GM10266 (cell line): ENCODE measurements at regions not wholly inside any gene's neighbourhood (a gene's known extent, or its start where the extent isn't known, plus 50 kb on each side); places are given as distances from the start of the nearest gene placed in this dataset.

Experiments
- DNase-seq: peaks from one replicate; pipeline ENCODE4 v3.0.0; 2012; ENCODE audit errors: extremely low spot score
- TF ChIP-seq, protein P1 (sequence below): IDR thresholded peaks from 2 replicates; pipeline ENCODE4 v1.5.1; 2012; ENCODE audit warnings: mild to moderate bottlenecking, low read depth; ENCODE audit not compliant: control insufficient read depth, insufficient read depth; ENCODE audit errors: missing control alignments

DNA sequence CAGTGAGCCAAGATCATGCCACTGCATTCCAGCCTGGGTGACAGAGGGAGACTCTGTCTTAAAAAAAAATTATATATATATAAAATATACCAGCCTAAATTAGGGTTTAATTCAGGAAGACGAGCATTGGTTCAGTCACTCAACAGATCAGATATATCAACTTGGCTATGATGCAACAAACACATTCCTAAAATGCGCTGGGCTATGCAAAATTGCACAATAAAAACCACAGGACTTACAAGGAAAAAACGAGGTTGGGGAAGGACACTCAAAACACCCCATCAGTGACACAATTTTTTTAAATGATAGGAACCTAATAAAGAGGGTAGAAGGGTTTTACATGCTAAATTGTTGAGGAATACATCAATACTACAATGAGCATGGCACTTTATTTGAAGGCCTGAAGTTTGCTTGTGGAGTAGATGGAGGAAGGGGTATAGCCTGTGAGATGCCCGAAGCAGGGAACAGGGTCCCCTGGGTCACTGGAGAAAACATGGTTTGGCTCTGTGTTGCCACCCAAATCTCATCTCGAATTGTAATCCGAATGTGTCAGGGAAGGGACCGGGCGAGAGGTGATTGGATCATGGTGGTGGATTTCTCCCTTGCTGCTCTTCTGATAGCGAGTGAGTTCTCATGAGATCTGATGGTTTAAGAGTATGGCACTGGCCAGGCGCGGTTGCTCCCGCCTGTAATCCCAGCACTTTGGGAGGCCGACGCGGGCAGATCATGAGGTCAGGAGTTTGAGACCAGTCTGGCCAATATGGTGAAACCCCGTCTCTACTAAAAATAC is 71.2 kb downstream of the TNFAIP2 start:
- TF ChIP-seq, protein P1, sequence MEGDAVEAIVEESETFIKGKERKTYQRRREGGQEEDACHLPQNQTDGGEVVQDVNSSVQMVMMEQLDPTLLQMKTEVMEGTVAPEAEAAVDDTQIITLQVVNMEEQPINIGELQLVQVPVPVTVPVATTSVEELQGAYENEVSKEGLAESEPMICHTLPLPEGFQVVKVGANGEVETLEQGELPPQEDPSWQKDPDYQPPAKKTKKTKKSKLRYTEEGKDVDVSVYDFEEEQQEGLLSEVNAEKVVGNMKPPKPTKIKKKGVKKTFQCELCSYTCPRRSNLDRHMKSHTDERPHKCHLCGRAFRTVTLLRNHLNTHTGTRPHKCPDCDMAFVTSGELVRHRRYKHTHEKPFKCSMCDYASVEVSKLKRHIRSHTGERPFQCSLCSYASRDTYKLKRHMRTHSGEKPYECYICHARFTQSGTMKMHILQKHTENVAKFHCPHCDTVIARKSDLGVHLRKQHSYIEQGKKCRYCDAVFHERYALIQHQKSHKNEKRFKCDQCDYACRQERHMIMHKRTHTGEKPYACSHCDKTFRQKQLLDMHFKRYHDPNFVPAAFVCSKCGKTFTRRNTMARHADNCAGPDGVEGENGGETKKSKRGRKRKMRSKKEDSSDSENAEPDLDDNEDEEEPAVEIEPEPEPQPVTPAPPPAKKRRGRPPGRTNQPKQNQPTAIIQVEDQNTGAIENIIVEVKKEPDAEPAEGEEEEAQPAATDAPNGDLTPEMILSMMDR, result no peak
- DNase-seq, result no peak

DNA sequence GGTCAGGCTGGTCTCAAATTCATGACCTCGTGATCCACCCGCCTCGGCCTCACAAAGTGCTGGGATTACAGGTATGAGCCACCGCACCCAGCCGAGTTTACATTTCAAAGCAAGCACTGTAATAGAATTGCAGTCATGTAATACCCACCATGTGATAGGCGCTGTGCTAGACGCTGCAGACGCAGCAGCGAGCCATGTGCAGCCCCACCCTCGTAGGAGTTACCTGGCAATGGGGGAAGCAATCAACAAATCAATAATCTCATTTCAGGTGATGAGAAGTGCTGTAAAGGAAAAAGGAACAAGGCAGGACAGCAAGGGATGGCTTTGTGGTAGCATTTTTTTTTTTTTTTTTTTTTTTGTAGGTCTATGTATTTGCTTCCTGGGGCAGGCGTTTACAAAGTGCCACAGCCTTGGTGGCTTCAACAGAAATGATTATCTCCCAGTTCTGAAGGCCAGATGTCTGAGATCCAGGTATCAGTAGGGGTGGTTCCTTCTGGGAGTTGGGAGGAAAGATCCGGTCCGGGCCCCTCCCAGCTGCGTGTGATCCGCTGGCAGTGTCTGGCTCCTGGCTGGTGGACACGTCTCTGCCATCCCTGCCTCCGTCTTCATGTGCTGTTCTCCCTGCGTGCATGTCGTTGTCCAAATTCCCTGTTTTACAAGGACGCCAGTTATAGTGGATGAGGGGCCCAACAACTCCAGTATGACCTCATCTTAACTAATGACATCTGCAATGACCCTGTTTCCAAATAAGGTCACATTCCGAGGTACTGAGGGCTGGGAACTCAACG is 72.8 kb downstream of the TNFAIP2 start:
- no peak for DNase-seq
- TF ChIP-seq, protein P1, result no peak

DNA sequence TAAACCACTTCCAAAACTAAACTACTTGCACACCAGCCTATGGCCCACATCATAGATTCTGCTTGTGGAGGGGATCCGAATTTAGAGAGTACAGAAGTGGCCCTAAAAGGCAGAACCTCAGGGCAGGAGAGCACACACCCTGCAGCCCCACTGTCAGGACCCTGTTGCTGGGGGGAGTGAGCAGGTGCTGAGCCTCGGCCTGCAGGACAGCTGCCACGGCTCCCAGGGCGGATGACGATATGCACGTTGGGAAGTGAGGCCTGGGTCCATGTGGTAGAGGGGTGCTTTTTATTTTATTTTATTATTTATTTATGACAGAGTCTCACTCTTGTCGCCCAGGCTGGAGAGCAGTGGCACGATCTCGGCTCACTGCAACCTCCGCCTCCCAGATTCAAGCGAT is 73.5 kb downstream of the TNFAIP2 start:
- TF ChIP-seq, protein P1, result no peak

DNA sequence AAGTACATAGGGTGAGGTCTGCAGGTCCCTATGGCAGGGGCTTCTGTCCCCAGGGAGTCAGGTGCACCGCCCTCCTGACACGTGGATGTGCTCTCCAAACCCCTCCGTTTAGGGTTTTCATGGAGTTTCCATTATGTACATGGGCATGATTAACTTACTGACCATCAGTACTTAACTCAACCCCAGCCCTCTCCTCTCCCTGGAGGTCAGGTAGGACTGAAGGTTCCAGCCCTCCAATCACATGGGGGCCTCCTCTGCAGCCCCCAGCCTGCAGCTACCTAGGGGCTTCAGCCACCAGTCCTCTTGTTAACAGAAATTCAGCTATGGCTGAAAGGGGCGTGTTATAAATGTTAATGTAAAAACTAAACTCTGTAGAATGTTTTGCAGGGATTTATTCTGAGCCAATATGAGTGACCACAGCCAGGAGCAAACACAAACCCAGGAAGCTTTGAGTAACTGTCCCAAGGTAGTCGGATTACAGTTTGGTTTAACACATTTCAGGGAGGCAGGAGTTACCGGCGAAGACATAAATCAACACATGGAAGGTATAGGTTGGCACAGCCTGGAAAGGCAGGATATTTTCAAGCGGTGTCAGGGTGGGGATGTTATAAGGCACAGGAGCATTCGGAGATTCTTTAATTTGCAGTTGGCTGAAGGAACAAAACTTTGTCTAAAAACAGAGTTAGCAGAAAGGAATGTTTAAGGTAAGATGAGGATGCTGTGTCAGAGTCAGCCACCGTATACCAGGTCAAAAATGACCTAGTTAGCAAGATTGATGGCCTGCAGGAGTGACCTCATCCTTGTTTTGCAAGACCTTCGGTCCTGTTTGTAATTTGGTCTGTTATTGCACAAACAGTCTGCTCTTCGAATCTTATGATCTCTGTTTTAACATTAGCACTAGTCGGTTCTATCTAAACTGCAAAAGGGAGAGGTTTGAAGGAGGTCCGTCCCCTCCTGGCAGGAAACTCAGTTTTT is 75.2 kb downstream of the TNFAIP2 start:
- DNase-seq, result no peak
- TF ChIP-seq, protein P1, result no peak

More for the DNA sequence above, 73.5 kb downstream of the TNFAIP2 start:
- DNase-seq, result no peak

DNA sequence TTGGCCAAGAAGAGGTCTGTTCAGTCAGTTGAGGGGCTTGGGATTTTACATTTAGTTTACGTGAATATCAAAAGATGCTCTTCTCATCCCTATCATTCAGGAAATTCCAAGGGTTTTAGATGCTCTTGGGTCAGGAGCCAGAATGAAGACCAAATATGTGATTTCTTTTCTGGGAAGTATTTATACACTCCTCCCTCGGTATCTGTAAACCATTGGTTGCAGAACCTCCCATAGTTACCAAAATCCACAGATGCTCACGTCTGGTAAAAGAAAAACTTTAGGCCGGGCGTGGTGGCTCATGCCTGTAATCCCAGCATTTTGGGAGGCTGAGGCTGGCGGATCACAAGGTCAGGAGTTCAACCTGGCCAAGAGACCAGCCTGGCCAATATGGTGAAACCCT is 75.9 kb downstream of the TNFAIP2 start:
- TF ChIP-seq, protein P1, result no peak

DNA sequence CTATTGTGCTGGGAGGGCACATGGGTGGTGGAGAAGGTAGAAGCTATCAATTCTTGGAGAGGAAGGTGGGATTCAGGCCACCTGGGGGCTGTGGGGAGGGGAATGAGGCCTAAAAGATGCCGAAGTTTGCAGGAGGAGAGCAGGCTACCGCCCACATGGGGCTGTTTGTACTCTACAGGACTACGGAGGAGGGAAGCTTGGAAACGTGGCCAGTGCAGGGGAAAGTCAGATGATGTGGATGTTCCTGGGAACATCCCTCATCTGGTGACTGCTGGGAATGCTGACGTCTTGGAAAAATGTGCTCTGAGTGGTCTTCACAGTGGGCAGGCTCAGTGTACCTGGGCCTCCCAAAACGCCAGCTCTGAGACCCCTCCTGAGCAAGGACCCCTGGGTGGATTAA is 78.5 kb downstream of the TNFAIP2 start:
- TF ChIP-seq, protein P1, result no peak
- no peak for DNase-seq

More for the DNA sequence above, 75.9 kb downstream of the TNFAIP2 start:
- DNase-seq, result no peak
